Transverse colon (tissue), 4 donors: ENCODE measurements at regions not wholly inside any gene's neighbourhood (a gene's known extent, or its start where the extent isn't known, plus 50 kb on each side); places are given as distances from the start of the nearest gene placed in this dataset.
"Not testable (repeated sequence)": the region's sequence is repeated elsewhere in the genome, so short reads cannot be mapped to it uniquely, and the experiment has no call there.

Source experiments
- CTCF ChIP-seq, 5 experiments: fragments of 200-600 bp in 3 of 5; fragments of 450-650 bp in 2 of 5; sonication (generic) in 3 of 5; IDR thresholded peaks; 1 replicate in 2 of 5; 2 replicates in 3 of 5; pipeline ENCODE4 v1.5.1; 2016 to 2017; ENCODE audit warnings: antibody characterized with exemption in 5 of 5, inconsistent platforms in 3 of 5, mild to moderate bottlenecking in 2 of 5, moderate library complexity in 1 of 5
- EP300 ChIP-seq: sonication (generic); formaldehyde crosslinking; IDR thresholded peaks from one replicate; pipeline ENCODE4 v1.6.1; 2017; ENCODE audit warnings: antibody characterized with exemption, low read depth
- POLR2A ChIP-seq: fragments of 450-650 bp; IDR thresholded peaks from one replicate; pipeline ENCODE4 v1.6.1; 2016; ENCODE audit warnings: antibody characterized with exemption, mild to moderate bottlenecking, moderate library complexity
- POLR2AphosphoS5 ChIP-seq, 3 donors: sonication (generic); formaldehyde crosslinking; IDR thresholded peaks; one replicate each; pipeline ENCODE4 v1.6.1; 2016; ENCODE audit warnings: antibody characterized with exemption in 3 of 3

- TF ChIP-seq CTCF (IDR thresholded peaks at IDR 0.05); EP300; POLR2A; POLR2AphosphoS5 (IDR thresholded peaks at IDR 0.05): not testable (repeated sequence)
Observed at GRCh38 chr9:67102506-67103276, 110.3 kb upstream of the SPATA31A3 start.
